ENCODE measurements at regions not wholly inside any gene's neighbourhood (a gene's known extent, or its start where the extent isn't known, plus 50 kb on each side); places are given as distances from the start of the nearest gene placed in this dataset.

- no peak for TF ChIP-seq ZFX (IDR thresholded peaks at IDR 0.05; ENCODE audit: borderline replicate concordance)
- TF ChIP-seq CTCF (IDR thresholded peaks at IDR 0.05), result no peak
- no peak overlapping the region for H3K27ac ChIP-seq
Observed at GRCh38 chr4:57488366-57489162, 378.4 kb upstream of the IGFBP7 start.

GRCh38 chr4:57475424-57475823, 365.2 kb upstream of the IGFBP7 start:
- TF ChIP-seq CTCF (IDR thresholded peaks at IDR 0.05) (no peak), ZFX (IDR thresholded peaks at IDR 0.05; ENCODE audit: borderline replicate concordance) (no peak)
- no peak overlapping the region for H3K27ac ChIP-seq

- H3K27ac ChIP-seq, result no peak overlapping the region
- TF ChIP-seq CTCF (IDR thresholded peaks at IDR 0.05) (no peak), ZFX (IDR thresholded peaks at IDR 0.05; ENCODE audit: borderline replicate concordance) (no peak)
Observed at GRCh38 chr4:57465321-57466056, 355.3 kb upstream of the IGFBP7 start.

- H3K27ac ChIP-seq, result no peak overlapping the region
- no peak for TF ChIP-seq CTCF (IDR thresholded peaks at IDR 0.05)
- TF ChIP-seq ZFX (IDR thresholded peaks at IDR 0.05; ENCODE audit: borderline replicate concordance), result no peak
Observed at GRCh38 chr4:57462843-57463242, 352.7 kb upstream of the IGFBP7 start.

GRCh38 chr4:57460967-57461366, 350.8 kb upstream of the IGFBP7 start:
- TF ChIP-seq CTCF (IDR thresholded peaks at IDR 0.05) (no peak), ZFX (IDR thresholded peaks at IDR 0.05; ENCODE audit: borderline replicate concordance) (no peak)
- no peak overlapping the region for H3K27ac ChIP-seq

- TF ChIP-seq ZFX (IDR thresholded peaks at IDR 0.05; ENCODE audit: borderline replicate concordance) (no peak), CTCF (IDR thresholded peaks at IDR 0.05) (no peak)
- H3K27ac ChIP-seq, result no peak overlapping the region
Observed at GRCh38 chr4:57448901-57449300, 338.7 kb upstream of the IGFBP7 start.

GRCh38 chr4:57448452-57448851, 338.3 kb upstream of the IGFBP7 start:
- no peak overlapping the region for H3K27ac ChIP-seq
- TF ChIP-seq ZFX (IDR thresholded peaks at IDR 0.05; ENCODE audit: borderline replicate concordance), result no peak
- TF ChIP-seq CTCF (IDR thresholded peaks at IDR 0.05), result no peak

All from 22Rv1 (cell line).